HCT116 (cell line): ENCODE measurements at regions not wholly inside any gene's neighbourhood (a gene's known extent, or its start where the extent isn't known, plus 50 kb on each side); places are given as distances from the start of the nearest gene placed in this dataset.

ENCODE experiments used
- POLR2A ChIP-seq: IDR thresholded peaks from 2 replicates; pipeline ENCODE4 v1.7.0; 2011; ENCODE audit warnings: borderline replicate concordance; ENCODE audit not compliant: insufficient read depth, insufficient read length; ENCODE audit errors: extremely low read depth
- TCF7L2 ChIP-seq: IDR thresholded peaks from 2 replicates; pipeline ENCODE4 v1.7.0; 2011; ENCODE audit warnings: borderline replicate concordance, inconsistent platforms; ENCODE audit not compliant: insufficient read depth, insufficient read length; ENCODE audit errors: extremely low read depth
- TF ChIP-seq, protein P1 (sequence below), 3 experiments: fragments of 200-600 bp in 1 of 3; sonication (generic) in 1 of 3; IDR thresholded peaks in 2 of 3; conservative IDR thresholded peaks in 1 of 3; 2 replicates each; pipeline ENCODE4 v1.5.1; 2012 to 2017; ENCODE audit warnings: low read depth in 2 of 3, low read length in 2 of 3, antibody characterized with exemption in 1 of 3, borderline replicate concordance in 1 of 3, control low read depth in 1 of 3, mild to moderate bottlenecking in 1 of 3, mixed read lengths in 1 of 3, mixed run types in 1 of 3, moderate library complexity in 1 of 3; ENCODE audit not compliant: insufficient read depth in 1 of 3

DNA sequence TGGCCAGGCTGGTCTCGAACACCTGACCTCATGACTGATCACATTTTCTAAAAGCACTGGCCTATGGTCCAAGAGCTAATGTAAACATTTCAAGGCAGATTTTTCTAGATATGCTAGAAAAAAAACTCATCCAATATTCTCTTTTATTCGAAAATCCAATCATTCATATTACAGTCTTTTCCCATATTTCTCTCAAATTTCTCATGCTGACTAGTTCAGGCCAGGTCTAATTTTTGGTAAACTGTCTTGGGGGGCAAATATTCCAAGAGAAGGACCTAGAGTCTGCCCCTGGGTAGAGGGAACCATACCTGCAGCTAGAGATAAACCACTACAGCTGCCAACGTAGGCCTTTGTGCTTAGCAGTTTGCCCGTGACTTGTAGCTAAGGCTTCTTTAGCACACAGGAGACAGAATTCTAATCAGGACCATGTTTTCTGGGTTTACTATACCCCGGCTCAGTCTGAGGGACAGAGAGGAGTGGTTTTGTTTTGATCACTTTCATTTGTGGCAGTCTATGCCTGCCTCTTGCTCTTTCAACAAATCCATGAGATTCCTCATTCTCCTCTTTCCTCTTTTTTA, 71.8 kb upstream of the CITED2 start:
- no peak for TF ChIP-seq POLR2A
- TF ChIP-seq TCF7L2 = no peak
- TF ChIP-seq, protein P1, sequence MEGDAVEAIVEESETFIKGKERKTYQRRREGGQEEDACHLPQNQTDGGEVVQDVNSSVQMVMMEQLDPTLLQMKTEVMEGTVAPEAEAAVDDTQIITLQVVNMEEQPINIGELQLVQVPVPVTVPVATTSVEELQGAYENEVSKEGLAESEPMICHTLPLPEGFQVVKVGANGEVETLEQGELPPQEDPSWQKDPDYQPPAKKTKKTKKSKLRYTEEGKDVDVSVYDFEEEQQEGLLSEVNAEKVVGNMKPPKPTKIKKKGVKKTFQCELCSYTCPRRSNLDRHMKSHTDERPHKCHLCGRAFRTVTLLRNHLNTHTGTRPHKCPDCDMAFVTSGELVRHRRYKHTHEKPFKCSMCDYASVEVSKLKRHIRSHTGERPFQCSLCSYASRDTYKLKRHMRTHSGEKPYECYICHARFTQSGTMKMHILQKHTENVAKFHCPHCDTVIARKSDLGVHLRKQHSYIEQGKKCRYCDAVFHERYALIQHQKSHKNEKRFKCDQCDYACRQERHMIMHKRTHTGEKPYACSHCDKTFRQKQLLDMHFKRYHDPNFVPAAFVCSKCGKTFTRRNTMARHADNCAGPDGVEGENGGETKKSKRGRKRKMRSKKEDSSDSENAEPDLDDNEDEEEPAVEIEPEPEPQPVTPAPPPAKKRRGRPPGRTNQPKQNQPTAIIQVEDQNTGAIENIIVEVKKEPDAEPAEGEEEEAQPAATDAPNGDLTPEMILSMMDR (IDR thresholded peaks at IDR 0.05 in 2 of 3, conservative IDR thresholded peaks at IDR 0.05 in 1 of 3; ENCODE audit: borderline replicate concordance in 1 of 3, insufficient read depth in 1 of 3, low read depth in 2 of 3, low read length in 2 of 3) = no peak
